ENCODE measurements at regions not wholly inside any gene's neighbourhood (a gene's known extent, or its start where the extent isn't known, plus 50 kb on each side); places are given as distances from the start of the nearest gene placed in this dataset.

DNA sequence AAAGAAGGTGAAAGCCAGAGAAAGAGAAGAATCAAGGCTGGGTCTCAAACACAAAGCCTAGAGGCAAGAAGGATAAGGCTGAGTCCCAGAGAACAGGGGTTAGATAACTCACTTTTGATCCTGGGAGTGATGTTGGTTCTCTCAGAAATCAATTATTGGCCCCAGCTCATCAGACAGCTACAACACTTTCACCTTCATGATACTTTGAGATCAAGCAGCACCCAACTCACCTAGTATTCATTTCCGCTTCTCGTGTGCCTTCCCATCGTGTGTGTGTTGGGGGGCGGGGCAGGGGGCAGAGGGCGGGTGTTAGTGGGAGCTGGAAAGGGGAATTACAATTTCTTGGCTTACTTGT lies 92.2 kb upstream of the RAD23B start:
- Histone ChIP-seq H3K27ac (ENCODE audit: low read depth in 1 of 2, low read length in 2 of 2) (no peak overlapping the region), H3K36me3 (ENCODE audit: insufficient read depth, low read length) (no peaks in the 10 kb centered on the region), H3K9me3 (ENCODE audit: control insufficient read depth in 1 of 2, insufficient read depth in 1 of 2, low read length in 2 of 2) (no peaks in the 10 kb centered on the region), H3K4me3 (ENCODE audit: low read length) (no peak overlapping the region), H3K27me3 (ENCODE audit: control insufficient read depth in 1 of 2, insufficient read depth in 2 of 2, low read length in 2 of 2) (peaks cover 0 to 2% of the 10 kb centered on the region in 2 experiments), H3K4me1 (ENCODE audit: insufficient read depth, low read length) (no peaks in the 10 kb centered on the region)
- no peaks in the 10 kb centered on the region for H3K9me3 Mint-ChIP-seq
- TF ChIP-seq, protein P1, sequence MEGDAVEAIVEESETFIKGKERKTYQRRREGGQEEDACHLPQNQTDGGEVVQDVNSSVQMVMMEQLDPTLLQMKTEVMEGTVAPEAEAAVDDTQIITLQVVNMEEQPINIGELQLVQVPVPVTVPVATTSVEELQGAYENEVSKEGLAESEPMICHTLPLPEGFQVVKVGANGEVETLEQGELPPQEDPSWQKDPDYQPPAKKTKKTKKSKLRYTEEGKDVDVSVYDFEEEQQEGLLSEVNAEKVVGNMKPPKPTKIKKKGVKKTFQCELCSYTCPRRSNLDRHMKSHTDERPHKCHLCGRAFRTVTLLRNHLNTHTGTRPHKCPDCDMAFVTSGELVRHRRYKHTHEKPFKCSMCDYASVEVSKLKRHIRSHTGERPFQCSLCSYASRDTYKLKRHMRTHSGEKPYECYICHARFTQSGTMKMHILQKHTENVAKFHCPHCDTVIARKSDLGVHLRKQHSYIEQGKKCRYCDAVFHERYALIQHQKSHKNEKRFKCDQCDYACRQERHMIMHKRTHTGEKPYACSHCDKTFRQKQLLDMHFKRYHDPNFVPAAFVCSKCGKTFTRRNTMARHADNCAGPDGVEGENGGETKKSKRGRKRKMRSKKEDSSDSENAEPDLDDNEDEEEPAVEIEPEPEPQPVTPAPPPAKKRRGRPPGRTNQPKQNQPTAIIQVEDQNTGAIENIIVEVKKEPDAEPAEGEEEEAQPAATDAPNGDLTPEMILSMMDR (IDR thresholded peaks at IDR 0.05), result no peak
- peaks cover 25% of the 10 kb centered on the region for H3K27me3 Mint-ChIP-seq
- no peaks in the 10 kb centered on the region for H3K36me3 Mint-ChIP-seq (ENCODE audit: low read depth)
- intact Hi-C loops (cut with DNase I, micrococcal nuclease), result no loop called here
- ChIA-PET CTCF (interaction anchor here (0.7 kb wide), 1 partner anchor 57 kb away, joined by 3 read pairs; no protein-coding TSS in a partner anchor), POLR2A (no interaction called here)
- ATAC-seq (ENCODE audit: poor library complexity) (no peak), DNase-seq (no peak)
- no peak overlapping the region for H3K4me3 Mint-ChIP-seq
- H3K27ac Mint-ChIP-seq, result no peak overlapping the region
- H3K4me1 Mint-ChIP-seq (ENCODE audit: low read depth), result no peaks in the 10 kb centered on the region

DNA sequence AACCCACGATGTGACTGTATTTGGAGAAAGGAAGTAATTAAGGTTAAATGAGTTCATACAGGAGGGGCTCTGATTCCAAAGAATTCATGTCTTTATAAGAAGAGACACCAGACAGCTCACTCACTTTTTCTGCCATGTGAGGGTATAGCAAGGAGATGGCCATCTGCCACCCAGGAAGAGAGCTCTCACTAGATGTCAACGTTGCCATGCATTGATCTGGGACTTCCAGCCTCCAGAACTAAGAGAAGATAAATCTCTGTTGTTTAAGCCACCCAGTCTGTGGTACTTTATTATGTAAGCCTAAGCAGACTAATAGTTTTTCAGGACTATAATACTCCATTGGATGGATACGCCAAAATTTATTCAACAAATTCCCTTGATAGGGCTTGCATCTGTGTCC lies 89.8 kb upstream of the RAD23B start:
- TF ChIP-seq, protein P1 (IDR thresholded peaks at IDR 0.05), result no peak
- peaks cover 20% of the 10 kb centered on the region for H3K27me3 Mint-ChIP-seq
- Histone ChIP-seq H3K4me3 (ENCODE audit: low read length) (no peak overlapping the region), H3K27ac (ENCODE audit: low read depth in 1 of 2, low read length in 2 of 2) (no peak overlapping the region), H3K36me3 (ENCODE audit: insufficient read depth, low read length) (no peaks in the 10 kb centered on the region), H3K9me3 (ENCODE audit: control insufficient read depth in 1 of 2, insufficient read depth in 1 of 2, low read length in 2 of 2) (no peaks in the 10 kb centered on the region), H3K4me1 (ENCODE audit: insufficient read depth, low read length) (no peaks in the 10 kb centered on the region), H3K27me3 (ENCODE audit: control insufficient read depth in 1 of 2, insufficient read depth in 2 of 2, low read length in 2 of 2) (peaks cover 0 to 2% of the 10 kb centered on the region in 2 experiments)
- no peaks in the 10 kb centered on the region for H3K4me1 Mint-ChIP-seq (ENCODE audit: low read depth)
- H3K27ac Mint-ChIP-seq, result no peak overlapping the region
- H3K9me3 Mint-ChIP-seq, result no peaks in the 10 kb centered on the region
- intact Hi-C loops (cut with DNase I, micrococcal nuclease), result no loop called here
- no peak overlapping the region for H3K4me3 Mint-ChIP-seq
- CTCF ChIA-PET, result no interaction called here
- H3K36me3 Mint-ChIP-seq (ENCODE audit: low read depth), result no peaks in the 10 kb centered on the region
- DNase-seq, result no peak
- ATAC-seq (ENCODE audit: poor library complexity), result no peak
- POLR2A ChIA-PET, result no interaction called here

DNA sequence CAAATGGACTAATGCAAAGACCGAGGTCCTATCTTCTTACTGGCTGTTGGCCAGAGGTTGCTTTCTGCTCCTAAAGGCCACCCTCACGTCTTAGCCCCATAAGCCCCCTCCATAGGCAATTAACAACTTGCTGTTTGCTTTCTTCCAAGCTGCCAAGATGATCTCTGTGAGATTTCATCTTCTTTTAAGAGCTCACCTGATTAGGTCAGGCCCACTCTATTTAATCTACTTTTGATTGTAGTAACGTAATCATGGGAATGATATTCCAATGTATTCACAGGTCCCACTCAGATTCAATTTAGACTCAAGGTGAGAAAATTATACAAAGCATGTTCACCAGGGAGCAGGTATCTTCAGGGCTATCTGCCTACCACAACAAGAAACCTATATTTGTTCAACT lies 84.4 kb upstream of the RAD23B start:
- Histone ChIP-seq H3K27ac (ENCODE audit: low read depth in 1 of 2, low read length in 2 of 2) (no peak overlapping the region), H3K4me1 (ENCODE audit: insufficient read depth, low read length) (no peaks in the 10 kb centered on the region), H3K4me3 (ENCODE audit: low read length) (no peak overlapping the region), H3K36me3 (ENCODE audit: insufficient read depth, low read length) (no peaks in the 10 kb centered on the region), H3K9me3 (ENCODE audit: control insufficient read depth in 1 of 2, insufficient read depth in 1 of 2, low read length in 2 of 2) (peaks cover 0 to 8% of the 10 kb centered on the region in 2 experiments), H3K27me3 (ENCODE audit: control insufficient read depth in 1 of 2, insufficient read depth in 2 of 2, low read length in 2 of 2) (no peaks in the 10 kb centered on the region)
- intact Hi-C loops (cut with DNase I, micrococcal nuclease), result no loop called here
- Mint-ChIP-seq H3K36me3 (ENCODE audit: low read depth) (no peaks in the 10 kb centered on the region), H3K27ac (no peak overlapping the region), H3K4me1 (ENCODE audit: low read depth) (no peaks in the 10 kb centered on the region), H3K9me3 (peaks cover 4% of the 10 kb centered on the region), H3K4me3 (no peak overlapping the region), H3K27me3 (peaks cover 3% of the 10 kb centered on the region)
- no peak for DNase-seq
- CTCF ChIA-PET, result no interaction called here
- TF ChIP-seq, protein P1 (IDR thresholded peaks at IDR 0.05), result no peak
- ATAC-seq (ENCODE audit: poor library complexity), result no peak
- POLR2A ChIA-PET, result no interaction called here
